GM18858 (cell line): ENCODE measurements at regions not wholly inside any gene's neighbourhood (a gene's known extent, or its start where the extent isn't known, plus 50 kb on each side); places are given as distances from the start of the nearest gene placed in this dataset.
"Not testable (repeated sequence)": the region's sequence is repeated elsewhere in the genome, so short reads cannot be mapped to it uniquely, and the experiment has no call there.

Experiments
- ATAC-seq: cut with Tn5 transposase; IDR thresholded peaks from one replicate; pipeline ENCODE4 v1.9.1; 2021; ENCODE audit not compliant: unreplicated experiment

GRCh38 chrX:122004127-122004526 is 956.7 kb downstream of the GLUD2 start:
- no peak for ATAC-seq

DNA sequence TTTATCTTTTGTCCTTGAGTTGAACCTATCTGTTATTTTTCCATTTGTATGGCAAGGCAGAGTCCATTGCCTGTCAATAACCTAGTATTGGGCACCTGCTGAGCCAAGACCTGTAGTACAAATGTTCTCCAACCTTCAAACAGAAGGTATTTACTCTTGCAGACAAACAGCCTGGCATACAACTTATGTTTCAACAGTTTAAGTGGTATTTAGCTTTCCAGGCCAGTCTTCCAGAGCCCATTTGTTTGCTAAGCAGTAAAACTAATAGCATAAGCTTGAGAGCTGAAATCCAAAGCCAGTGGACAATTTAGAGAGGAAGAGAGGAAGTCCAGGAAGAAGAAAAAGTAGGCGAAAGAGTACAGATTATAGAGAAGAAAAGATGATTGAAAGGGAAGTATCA is 979.3 kb downstream of the GLUD2 start:
- no peak for ATAC-seq

DNA sequence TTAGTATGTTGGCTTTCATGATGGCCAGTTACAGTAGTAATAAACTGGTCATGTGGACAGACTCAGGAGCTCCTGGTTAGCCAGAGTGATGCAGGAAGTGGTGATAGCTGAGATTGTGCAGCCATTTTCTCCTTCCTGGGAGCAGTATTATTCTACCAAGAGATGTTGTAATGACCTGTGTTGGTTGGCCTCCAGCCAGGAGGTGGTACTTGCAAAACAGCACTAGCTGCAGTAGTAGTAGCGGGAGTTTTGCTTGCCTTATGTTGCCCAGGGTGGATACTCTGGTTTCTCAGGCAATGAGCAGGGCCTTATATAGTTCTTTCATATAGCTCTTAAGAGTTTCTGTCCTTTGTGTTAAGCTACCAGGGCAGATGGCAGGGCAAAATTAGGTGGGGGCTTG is 998.8 kb downstream of the GLUD2 start:
- no peak for ATAC-seq

DNA sequence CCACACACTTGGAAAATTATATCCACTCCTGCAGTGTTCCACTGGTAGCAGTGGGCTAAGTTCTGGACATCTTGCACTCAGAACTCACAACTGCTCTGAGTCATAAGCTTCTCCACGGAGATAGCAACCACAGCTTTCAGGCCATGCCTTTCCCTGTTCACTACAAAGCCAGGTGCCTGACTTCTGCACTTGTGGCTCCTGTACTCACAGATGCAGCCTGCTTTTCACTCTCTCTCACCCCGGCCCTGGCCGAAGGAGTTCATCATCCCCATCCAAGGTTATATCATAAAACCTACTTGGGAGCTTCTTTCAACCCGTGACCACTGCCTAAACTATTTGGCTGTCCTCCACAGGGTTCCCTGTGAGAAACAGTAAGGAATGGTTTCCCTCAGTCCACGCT is 999.4 kb downstream of the GLUD2 start:
- no peak for ATAC-seq

DNA sequence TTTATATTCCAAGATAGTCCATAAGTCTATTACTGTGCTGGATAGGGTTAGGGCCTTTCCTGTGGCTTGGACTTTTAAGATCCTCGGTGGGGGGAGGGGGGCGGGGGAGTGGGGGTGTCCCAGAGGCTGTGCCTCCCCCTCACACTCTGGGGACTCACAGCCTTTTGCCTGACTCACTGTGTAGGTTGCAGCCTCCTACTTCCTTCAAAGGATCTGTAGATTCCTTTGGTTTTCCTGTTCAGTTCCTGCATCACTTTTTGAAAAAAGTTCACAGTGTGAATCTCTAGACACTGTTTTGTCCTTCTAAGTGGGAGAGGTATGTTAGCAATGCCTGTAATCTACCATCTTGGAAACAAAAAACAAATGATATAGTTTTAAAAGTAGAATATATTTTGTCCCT is 999.9 kb downstream of the GLUD2 start:
- no peak for ATAC-seq

DNA sequence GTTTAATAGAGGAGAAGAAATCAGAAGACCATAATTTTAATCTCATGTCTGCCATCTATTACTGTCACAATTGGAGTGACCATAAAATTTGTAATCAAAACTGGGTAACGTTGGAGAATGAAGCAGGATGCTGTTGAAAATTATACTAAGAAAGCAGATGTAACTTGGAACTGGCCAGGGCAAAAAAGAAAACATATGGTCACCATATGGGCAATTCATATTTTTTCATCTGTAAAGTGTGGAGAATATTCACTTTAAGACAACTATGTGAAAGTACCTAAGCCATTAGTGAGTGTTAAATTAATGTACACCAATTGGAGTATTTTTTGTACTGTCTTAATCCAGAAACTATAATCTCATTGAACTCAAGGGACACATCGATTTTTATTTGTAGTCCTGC is 1008.0 kb downstream of the GLUD2 start:
- no peak for ATAC-seq

DNA sequence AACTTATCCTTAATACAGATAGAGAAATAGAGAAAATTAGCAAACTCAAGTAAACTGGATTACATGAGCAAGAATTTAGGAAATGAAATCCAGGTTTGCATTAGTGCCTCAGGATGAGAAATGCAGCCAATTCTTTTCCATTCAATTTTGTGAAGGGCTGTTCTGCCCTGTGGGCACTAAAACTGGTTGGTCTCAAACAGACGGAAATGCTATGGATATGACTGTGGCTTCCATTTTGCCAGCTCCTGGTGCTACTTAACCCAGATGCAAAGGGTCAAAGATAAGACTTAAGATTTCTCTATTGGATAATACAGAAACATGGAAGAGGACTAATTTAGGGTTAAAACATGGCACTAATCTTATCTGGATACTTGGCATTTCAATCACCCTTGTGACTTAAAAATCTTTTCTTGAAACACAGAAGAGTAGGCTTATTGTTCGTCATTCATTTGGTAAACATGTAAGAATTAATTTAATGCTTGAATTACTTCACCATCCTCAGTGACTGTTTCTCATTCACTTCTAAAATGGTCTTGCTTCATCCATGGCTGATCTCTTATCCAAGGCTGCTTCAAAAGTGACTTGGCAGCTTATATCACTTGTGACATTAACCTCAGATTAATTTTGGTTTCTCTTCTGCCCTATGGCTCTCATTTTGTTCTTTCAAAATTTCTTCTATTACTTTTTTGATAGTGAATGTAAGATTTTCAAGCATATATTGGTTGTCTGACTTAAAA is 1008.7 kb downstream of the GLUD2 start:
- no peak for ATAC-seq

- ATAC-seq: no peak
These were observed 1028.8 kb downstream of the GLUD2 start for GRCh38 chrX:122076241-122076640.

- no peak for ATAC-seq
These were observed 1030.7 kb downstream of the GLUD2 start for GRCh38 chrX:122078079-122078478.

- no peak for ATAC-seq
These were observed 1039.9 kb downstream of the GLUD2 start for GRCh38 chrX:122087341-122087740.

GRCh38 chrX:122091571-122091970 is 1044.2 kb downstream of the GLUD2 start:
- ATAC-seq: no peak

- ATAC-seq: no peak
These were observed 1045.0 kb downstream of the GLUD2 start for GRCh38 chrX:122092360-122092759.

DNA sequence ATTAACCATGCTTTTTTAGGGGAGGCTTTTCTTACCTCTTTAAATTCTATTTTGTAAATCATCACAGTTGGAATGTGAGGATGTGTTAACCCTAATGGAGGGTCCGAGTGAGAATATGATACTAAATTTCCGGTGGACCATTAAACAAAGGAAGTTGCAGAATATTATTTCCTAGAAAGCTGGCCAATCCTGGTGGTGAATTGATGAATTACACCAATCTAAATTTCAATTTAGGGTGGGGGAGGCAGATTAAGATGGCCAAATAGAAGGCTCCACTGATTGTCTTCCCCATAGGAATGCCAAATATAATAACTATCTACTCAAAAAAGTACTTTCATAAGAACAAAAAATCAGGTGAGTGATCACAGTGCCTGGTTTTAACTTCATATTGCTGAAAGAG is 1045.6 kb downstream of the GLUD2 start:
- ATAC-seq: no peak

DNA sequence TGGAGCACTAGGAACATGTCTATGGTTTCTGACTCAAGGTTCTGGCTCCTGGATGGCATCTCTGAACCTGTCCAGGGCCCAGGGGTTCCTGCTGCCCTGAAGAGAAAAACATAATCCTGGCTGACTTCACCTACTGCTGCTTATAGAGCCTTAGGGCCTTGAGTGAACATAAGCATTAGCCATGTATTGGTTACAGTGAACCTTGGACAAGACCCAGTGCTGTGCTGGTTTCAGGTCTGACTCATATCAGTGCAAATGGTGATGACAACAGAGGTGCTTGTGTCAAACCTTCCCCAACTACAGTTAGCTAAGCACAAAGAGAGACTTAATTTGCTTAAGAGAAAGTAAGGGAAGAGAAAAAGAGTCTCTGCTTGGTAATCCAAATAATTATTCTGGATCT is 1047.2 kb downstream of the GLUD2 start:
- ATAC-seq: no peak

- ATAC-seq: no peak
These were observed 1066.0 kb downstream of the GLUD2 start for GRCh38 chrX:122113376-122113775.

- no peak for ATAC-seq
These were observed 1066.5 kb downstream of the GLUD2 start for GRCh38 chrX:122113896-122114295.

GRCh38 chrX:122115604-122116003 is 1068.2 kb downstream of the GLUD2 start:
- no peak for ATAC-seq

- ATAC-seq: no peak
These were observed 1064.7 kb upstream of the GRIA3 start for GRCh38 chrX:122119361-122119760.

GRCh38 chrX:122122274-122122673 is 1061.8 kb upstream of the GRIA3 start:
- ATAC-seq: no peak

GRCh38 chrX:122133478-122133877 is 1050.6 kb upstream of the GRIA3 start:
- ATAC-seq: no peak

GRCh38 chrX:122134291-122134690 is 1049.8 kb upstream of the GRIA3 start:
- no peak for ATAC-seq

DNA sequence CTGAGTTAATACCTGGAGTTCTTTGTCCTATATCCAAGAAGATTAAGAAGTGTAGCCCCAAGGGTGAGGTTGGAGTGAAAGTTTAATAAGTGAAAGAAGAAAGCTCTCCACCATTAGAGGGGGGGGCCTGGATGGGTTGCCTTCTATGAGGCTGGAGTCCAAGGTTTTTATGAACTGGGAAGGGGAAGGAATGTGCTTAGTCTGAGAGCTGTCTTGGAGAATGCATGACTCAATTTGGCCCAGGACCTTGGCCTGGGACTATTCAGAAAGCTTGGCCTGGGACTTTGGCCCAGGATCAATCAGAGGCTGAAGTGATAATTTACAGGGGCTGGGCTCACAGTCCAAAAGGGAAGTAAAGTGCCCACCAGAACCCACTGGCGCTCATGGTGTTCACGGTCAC is 1049.0 kb upstream of the GRIA3 start:
- no peak for ATAC-seq

DNA sequence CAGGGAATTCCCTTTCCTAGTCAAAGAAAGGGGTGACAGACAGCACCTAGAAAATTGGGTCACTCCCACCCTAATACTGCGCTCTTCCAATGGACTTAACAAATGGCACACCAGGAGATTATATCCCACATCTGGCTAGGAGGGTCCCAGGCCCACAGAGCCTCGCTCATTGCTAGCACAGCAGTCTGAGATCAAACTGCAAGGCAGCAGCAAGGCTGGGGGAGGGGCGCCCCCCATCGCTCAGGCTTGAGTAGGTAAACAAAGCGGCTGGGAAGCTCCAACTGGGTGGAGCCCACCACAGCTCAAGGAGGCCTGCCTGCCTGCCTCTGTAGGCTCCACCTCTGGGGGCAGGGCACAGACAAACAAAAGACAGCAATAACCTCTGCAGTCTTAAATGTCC is 1043.9 kb upstream of the GRIA3 start:
- not testable (repeated sequence) for ATAC-seq
